OCI-LY1 (cell line): ENCODE measurements at regions not wholly inside any gene's neighbourhood (a gene's known extent, or its start where the extent isn't known, plus 50 kb on each side); places are given as distances from the start of the nearest gene placed in this dataset.

Source experiments
- H2AFZ ChIP-seq: fragments of 200-600 bp; sonication (generic), shearing (Covaris generic); 2 replicates; pipeline ENCODE4 v1.6.0; 2014; ENCODE audit warnings: antibody characterized with exemption, mild to moderate bottlenecking, low read length
- H3F3A ChIP-seq: fragments of 200-600 bp; sonication (generic), shearing (Covaris generic); 2 replicates; pipeline ENCODE4 v1.6.0; 2014; ENCODE audit warnings: mild to moderate bottlenecking, antibody characterized with exemption, low read length, moderate library complexity; ENCODE audit not compliant: insufficient read depth
- H3K27ac ChIP-seq: fragments of 200-600 bp; sonication (generic); 2 replicates; pipeline ENCODE4 v1.5.1; 2014; ENCODE audit warnings: low read length, mixed run types, mild to moderate bottlenecking, low read depth; ENCODE audit not compliant: poor library complexity, severe bottlenecking
- H3K27me3 ChIP-seq: fragments of 200-600 bp; sonication (generic); 2 replicates; pipeline ENCODE4 v1.6.0; 2014; ENCODE audit warnings: antibody characterized with exemption, mild to moderate bottlenecking, low read length, moderate library complexity; ENCODE audit not compliant: insufficient read depth
- H3K36me3 ChIP-seq: fragments of 200-600 bp; sonication (generic); 2 replicates; pipeline ENCODE4 v1.6.1; 2014; ENCODE audit warnings: mild to moderate bottlenecking, antibody characterized with exemption, low read length, moderate library complexity, mixed read lengths; ENCODE audit not compliant: insufficient read depth
- H3K4me1 ChIP-seq: fragments of 200-600 bp; sonication (generic); 2 replicates; pipeline ENCODE4 v1.5.1; 2014; ENCODE audit warnings: mild to moderate bottlenecking, low read length, moderate library complexity; ENCODE audit not compliant: insufficient read depth, severe bottlenecking
- H3K4me2 ChIP-seq: fragments of 200-600 bp; sonication (generic), shearing (Covaris generic); 2 replicates; pipeline ENCODE4 v1.6.1; 2014; ENCODE audit warnings: low read length
- H3K4me3 ChIP-seq: fragments of 200-600 bp; sonication (generic); 2 replicates; pipeline ENCODE4 v1.5.1; 2014; ENCODE audit warnings: low read length, low read depth, mild to moderate bottlenecking, mixed read lengths; ENCODE audit not compliant: poor library complexity, severe bottlenecking
- H3K79me2 ChIP-seq: fragments of 200-600 bp; shearing (Covaris generic); 2 replicates; pipeline ENCODE4 v1.6.1; 2016; ENCODE audit warnings: mixed run types, low read length, mixed read lengths; ENCODE audit not compliant: insufficient read depth
- H3K9ac ChIP-seq: fragments of 200-600 bp; sonication (generic), shearing (Covaris generic); 2 replicates; pipeline ENCODE4 v1.6.1; 2014; ENCODE audit warnings: mild to moderate bottlenecking, low read length, mixed read lengths
- H3K9me2 ChIP-seq: fragments of 200-600 bp; sonication (generic), shearing (Covaris generic); 2 replicates; pipeline ENCODE4 v1.6.1; 2014; ENCODE audit warnings: low read depth, mild to moderate bottlenecking, low read length, mixed read lengths
- H3K9me3 ChIP-seq: fragments of 200-600 bp; shearing (Covaris generic); 2 replicates; pipeline ENCODE4 v1.6.1; 2014; ENCODE audit warnings: low read length, mixed read lengths
- H4K20me1 ChIP-seq: fragments of 200-600 bp; sonication (generic), shearing (Covaris generic); 2 replicates; pipeline ENCODE4 v1.6.0; 2016; ENCODE audit warnings: mild to moderate bottlenecking, low read length; ENCODE audit not compliant: insufficient read depth
- EZH2 ChIP-seq: fragments of 200-600 bp; sonication (generic), shearing (Covaris generic); IDR thresholded peaks from 2 replicates; pipeline ENCODE4 v1.8.0; 2017; ENCODE audit warnings: borderline replicate concordance, mixed run types, mild to moderate bottlenecking, antibody characterized with exemption, low read length, moderate library complexity, mixed read lengths
- TF ChIP-seq, protein P1 (sequence below): fragments of 200-600 bp; sonication (generic), shearing (Covaris generic); IDR thresholded peaks from 2 replicates; pipeline ENCODE4 v1.5.1; 2017; ENCODE audit warnings: mild to moderate bottlenecking, antibody characterized with exemption, low read length, moderate library complexity, mixed read lengths

DNA sequence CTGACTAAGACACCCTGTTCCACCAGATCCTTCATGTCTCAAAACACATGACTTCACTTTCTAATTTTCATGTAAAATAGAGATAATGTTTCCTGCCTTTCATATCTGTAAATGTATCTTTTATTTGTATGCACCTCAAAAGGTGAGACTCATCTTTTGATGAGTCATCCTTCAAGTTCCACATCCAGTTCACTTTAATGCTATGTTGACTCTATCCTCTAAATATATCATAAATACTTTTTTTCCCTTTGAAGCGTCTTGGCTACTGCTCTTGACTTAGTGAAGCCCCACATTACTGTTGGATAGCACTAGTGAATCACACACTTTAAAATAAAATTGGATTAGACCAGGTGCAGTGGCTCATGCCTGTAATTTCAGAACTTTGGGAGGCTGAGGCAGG, 741.1 kb downstream of the VGLL3 start:
- no peaks in the 10 kb centered on the region for H3K36me3 ChIP-seq
- no peaks in the 10 kb centered on the region for H3K27me3 ChIP-seq
- no peaks in the 10 kb centered on the region for H3K4me1 ChIP-seq
- no peaks in the 10 kb centered on the region; the same call in 1 of the 2 replicates for H4K20me1 ChIP-seq
- no peak overlapping the region for H2AFZ ChIP-seq
- TF ChIP-seq, protein P1, sequence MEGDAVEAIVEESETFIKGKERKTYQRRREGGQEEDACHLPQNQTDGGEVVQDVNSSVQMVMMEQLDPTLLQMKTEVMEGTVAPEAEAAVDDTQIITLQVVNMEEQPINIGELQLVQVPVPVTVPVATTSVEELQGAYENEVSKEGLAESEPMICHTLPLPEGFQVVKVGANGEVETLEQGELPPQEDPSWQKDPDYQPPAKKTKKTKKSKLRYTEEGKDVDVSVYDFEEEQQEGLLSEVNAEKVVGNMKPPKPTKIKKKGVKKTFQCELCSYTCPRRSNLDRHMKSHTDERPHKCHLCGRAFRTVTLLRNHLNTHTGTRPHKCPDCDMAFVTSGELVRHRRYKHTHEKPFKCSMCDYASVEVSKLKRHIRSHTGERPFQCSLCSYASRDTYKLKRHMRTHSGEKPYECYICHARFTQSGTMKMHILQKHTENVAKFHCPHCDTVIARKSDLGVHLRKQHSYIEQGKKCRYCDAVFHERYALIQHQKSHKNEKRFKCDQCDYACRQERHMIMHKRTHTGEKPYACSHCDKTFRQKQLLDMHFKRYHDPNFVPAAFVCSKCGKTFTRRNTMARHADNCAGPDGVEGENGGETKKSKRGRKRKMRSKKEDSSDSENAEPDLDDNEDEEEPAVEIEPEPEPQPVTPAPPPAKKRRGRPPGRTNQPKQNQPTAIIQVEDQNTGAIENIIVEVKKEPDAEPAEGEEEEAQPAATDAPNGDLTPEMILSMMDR = no peak
- no peak for TF ChIP-seq EZH2
- H3K4me2 ChIP-seq = no peak overlapping the region
- no peaks in the 10 kb centered on the region for H3K9me3 ChIP-seq
- H3K9me2 ChIP-seq = no peaks in the 10 kb centered on the region
- no peaks in the 10 kb centered on the region for H3K79me2 ChIP-seq
- no peak overlapping the region for H3K9ac ChIP-seq
- no peaks in the 10 kb centered on the region for H3F3A ChIP-seq
- no peak overlapping the region for H3K27ac ChIP-seq
- H3K4me3 ChIP-seq = no peak overlapping the region

DNA sequence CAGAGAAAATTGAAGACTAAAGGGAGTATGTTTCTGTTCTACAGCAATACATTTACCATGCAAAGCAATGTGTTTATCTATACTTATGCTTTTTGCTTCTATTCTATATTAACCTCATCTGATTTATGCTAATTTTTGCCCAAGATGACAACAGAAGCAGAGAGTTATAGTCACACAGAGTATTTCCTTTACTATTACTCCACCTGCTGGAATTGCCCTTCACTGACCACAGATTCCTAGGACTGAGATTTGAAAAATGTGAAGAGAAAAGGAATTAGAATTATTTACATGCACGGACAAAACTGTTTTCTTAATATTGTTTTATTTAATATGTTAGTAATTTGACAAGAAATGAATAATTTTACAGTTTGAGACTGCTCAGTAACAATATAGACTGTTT, 745.6 kb downstream of the VGLL3 start:
- Histone ChIP-seq H3K4me2 (no peak overlapping the region), H3F3A (no peaks in the 10 kb centered on the region), H3K36me3 (no peaks in the 10 kb centered on the region), H3K9ac (no peak overlapping the region), H3K79me2 (no peaks in the 10 kb centered on the region), H4K20me1 (no peaks in the 10 kb centered on the region; the same call in 1 of the 2 replicates), H3K9me2 (no peaks in the 10 kb centered on the region), H3K9me3 (no peaks in the 10 kb centered on the region), H3K4me3 (no peak overlapping the region), H2AFZ (no peak overlapping the region), H3K4me1 (no peaks in the 10 kb centered on the region), H3K27ac (no peak overlapping the region), H3K27me3 (no peaks in the 10 kb centered on the region)
- TF ChIP-seq, protein P1 = peak; percentile 27; the same call in 1 of the 2 replicates
- TF ChIP-seq EZH2 = no peak

- Histone ChIP-seq H3F3A (no peaks in the 10 kb centered on the region), H3K9ac (no peak overlapping the region), H3K27me3 (no peaks in the 10 kb centered on the region), H3K4me1 (no peaks in the 10 kb centered on the region), H4K20me1 (no peaks in the 10 kb centered on the region; the same call in 1 of the 2 replicates), H3K27ac (no peak overlapping the region), H3K9me2 (no peaks in the 10 kb centered on the region), H3K4me2 (no peak overlapping the region), H3K36me3 (no peaks in the 10 kb centered on the region), H3K4me3 (no peak overlapping the region), H2AFZ (no peak overlapping the region), H3K9me3 (no peaks in the 10 kb centered on the region), H3K79me2 (no peaks in the 10 kb centered on the region)
- TF ChIP-seq, protein P1 = no peak
- TF ChIP-seq EZH2 = no peak
Observed at GRCh38 chr3:86244905-86245304, 746.0 kb downstream of the VGLL3 start.
